Memory B cell (primary cell): ENCODE measurements at regions not wholly inside any gene's neighbourhood (a gene's known extent, or its start where the extent isn't known, plus 50 kb on each side); places are given as distances from the start of the nearest gene placed in this dataset.

Source experiments
- ATAC-seq: fragments of 150-1000 bp; cut with Tn5 transposase; 2 replicates; pipeline ENCODE4 v1.10.0; 2021; ENCODE audit warnings: low read depth, mild to moderate bottlenecking, moderate library complexity
- DNase-seq, 2 donors: peaks; one replicate each; pipeline ENCODE4 v3.0.0; 2022; ENCODE audit warnings: low spot score in 2 of 2
- H3K27ac Mint-ChIP-seq: one replicate; pipeline ENCODE4 v1.8.0; 2022; ENCODE audit warnings: mild to moderate bottlenecking, moderate library complexity, mixed read lengths
- H3K27me3 Mint-ChIP-seq: one replicate; pipeline ENCODE4 v1.8.0; 2022; ENCODE audit warnings: mixed read lengths
- H3K36me3 Mint-ChIP-seq: one replicate; pipeline ENCODE4 v1.8.0; 2022; ENCODE audit warnings: mild to moderate bottlenecking, mixed read lengths
- H3K4me1 Mint-ChIP-seq: one replicate; pipeline ENCODE4 v1.8.0; 2022; ENCODE audit warnings: mixed read lengths
- H3K4me3 Mint-ChIP-seq: one replicate; pipeline ENCODE4 v1.8.0; 2022; ENCODE audit warnings: mild to moderate bottlenecking, moderate library complexity, mixed read lengths
- H3K9me3 Mint-ChIP-seq: one replicate; pipeline ENCODE4 v1.8.0; 2022; ENCODE audit warnings: mixed read lengths

DNA sequence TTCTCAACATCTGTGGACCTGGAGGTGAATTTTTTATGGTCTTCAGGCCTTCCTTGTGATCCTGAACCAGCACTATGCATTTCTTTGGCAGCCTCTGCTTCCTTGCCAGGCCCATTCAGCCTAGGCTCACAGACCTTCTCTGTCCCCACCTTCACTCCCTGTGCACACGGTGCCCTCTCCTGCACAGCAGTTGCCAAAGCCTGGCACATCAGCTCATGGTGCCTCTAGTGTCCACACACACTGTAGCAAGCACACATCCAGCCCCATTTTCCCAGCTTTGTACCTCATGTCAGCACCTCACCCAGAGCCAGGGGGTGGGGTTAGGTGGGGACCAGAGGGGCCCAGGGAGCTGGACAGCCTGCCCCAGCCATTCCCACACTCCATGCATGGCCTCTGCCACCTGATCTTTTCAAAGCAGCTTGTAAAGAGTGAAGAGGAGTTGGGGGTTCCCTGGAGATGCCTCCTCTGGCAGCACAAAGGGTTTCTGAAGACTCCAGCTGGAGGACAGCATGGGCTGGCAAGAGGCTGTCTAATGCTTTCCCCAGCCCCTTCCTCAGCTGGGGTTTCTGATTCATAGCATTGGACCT, 57.9 kb upstream of the TMEM72 start:
- H3K27me3 Mint-ChIP-seq = peaks cover 2% of the 10 kb centered on the region
- H3K4me3 Mint-ChIP-seq = no peak overlapping the region
- no peak for DNase-seq
- no peaks in the 10 kb centered on the region for H3K4me1 Mint-ChIP-seq
- no peaks in the 10 kb centered on the region for H3K36me3 Mint-ChIP-seq
- H3K9me3 Mint-ChIP-seq = peaks cover 2% of the 10 kb centered on the region
- no peak for ATAC-seq
- H3K27ac Mint-ChIP-seq = no peak overlapping the region

DNA sequence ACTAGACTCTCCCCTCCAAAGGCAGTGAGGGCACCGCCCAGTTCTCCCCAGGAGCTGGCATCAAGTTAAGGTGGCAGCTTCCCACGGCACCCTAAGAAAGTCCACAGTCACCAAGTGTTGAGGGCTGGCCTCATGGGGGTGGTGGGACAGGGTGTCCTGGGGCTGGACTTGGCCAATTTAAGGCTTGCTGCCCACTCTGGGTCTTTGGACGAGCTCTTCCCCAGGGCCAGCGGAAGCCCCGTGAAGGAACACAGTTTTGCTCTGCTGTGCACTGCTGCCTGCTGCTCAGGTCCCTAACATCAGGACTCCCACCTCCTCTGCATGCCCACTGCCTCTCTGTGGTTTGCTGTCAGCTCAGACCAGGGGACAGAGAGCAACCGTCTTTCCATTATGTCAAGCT, 57.3 kb upstream of the TMEM72 start:
- no peak for ATAC-seq
- peaks cover 2% of the 10 kb centered on the region for H3K27me3 Mint-ChIP-seq
- no peaks in the 10 kb centered on the region for H3K4me1 Mint-ChIP-seq
- no peak for DNase-seq
- H3K36me3 Mint-ChIP-seq = no peaks in the 10 kb centered on the region
- H3K4me3 Mint-ChIP-seq = no peak overlapping the region
- peaks cover 2% of the 10 kb centered on the region for H3K9me3 Mint-ChIP-seq
- H3K27ac Mint-ChIP-seq = no peak overlapping the region

DNA sequence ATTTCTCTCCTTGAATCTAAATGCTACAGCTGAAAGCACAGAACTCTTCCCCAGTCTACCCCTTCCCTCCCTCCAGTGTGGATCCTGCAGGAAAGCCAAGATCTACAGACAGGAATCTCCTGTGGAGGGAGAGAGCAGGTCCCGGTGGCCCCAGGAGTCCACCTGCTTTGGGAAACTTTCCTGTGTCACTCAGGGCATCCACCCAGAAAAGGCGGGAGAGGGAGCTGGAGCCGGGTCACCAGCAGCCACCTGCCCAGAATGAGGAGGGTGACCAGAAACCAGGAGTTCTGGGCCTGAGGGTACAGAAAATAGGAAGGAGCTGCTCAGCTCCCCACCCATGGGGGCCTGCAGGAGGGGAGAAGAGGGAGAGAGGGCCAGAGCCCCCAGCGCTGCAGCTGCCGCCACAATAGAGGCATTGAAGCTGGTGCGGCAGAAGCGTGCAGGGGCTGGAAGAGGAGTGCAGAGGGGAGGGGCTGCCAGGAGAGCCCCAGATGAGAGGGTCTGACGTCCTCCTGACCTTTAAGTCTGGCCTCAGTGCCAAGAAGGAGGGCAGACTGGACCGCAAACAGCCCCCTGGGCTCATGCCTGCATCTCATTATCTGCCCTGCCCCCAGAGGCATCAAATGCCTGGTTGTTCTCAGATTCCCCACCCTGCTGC, 56.3 kb upstream of the TMEM72 start:
- no peak for DNase-seq
- H3K36me3 Mint-ChIP-seq = no peaks in the 10 kb centered on the region
- peaks cover 2% of the 10 kb centered on the region for H3K27me3 Mint-ChIP-seq
- H3K4me3 Mint-ChIP-seq = no peak overlapping the region
- ATAC-seq = no peak
- no peaks in the 10 kb centered on the region for H3K9me3 Mint-ChIP-seq
- H3K4me1 Mint-ChIP-seq = no peaks in the 10 kb centered on the region
- H3K27ac Mint-ChIP-seq = no peak overlapping the region

GRCh38 chr10:44856696-44857095, 54.4 kb upstream of the TMEM72 start:
- peaks cover 2% of the 10 kb centered on the region for H3K27me3 Mint-ChIP-seq
- no peaks in the 10 kb centered on the region for H3K4me1 Mint-ChIP-seq

GRCh38 chr10:44857363-44858016, 53.6 kb upstream of the TMEM72 start:
- ATAC-seq = peak; percentile 63
- H3K27ac Mint-ChIP-seq = no peak overlapping the region
- no peak overlapping the region for H3K4me3 Mint-ChIP-seq
- peaks cover 3% of the 10 kb centered on the region for H3K4me1 Mint-ChIP-seq
- DNase-seq = peak; percentile 32 to 56
- peaks cover 6% of the 10 kb centered on the region for H3K27me3 Mint-ChIP-seq
- H3K36me3 Mint-ChIP-seq = no peaks in the 10 kb centered on the region
- no peaks in the 10 kb centered on the region for H3K9me3 Mint-ChIP-seq

More at GRCh38 chr10:44856696-44857095, 54.4 kb upstream of the TMEM72 start:
- Mint-ChIP-seq H3K9me3 (no peaks in the 10 kb centered on the region), H3K36me3 (no peaks in the 10 kb centered on the region), H3K4me3 (no peak overlapping the region), H3K27ac (no peak overlapping the region)
- no peak for DNase-seq
- ATAC-seq = no peak

DNA sequence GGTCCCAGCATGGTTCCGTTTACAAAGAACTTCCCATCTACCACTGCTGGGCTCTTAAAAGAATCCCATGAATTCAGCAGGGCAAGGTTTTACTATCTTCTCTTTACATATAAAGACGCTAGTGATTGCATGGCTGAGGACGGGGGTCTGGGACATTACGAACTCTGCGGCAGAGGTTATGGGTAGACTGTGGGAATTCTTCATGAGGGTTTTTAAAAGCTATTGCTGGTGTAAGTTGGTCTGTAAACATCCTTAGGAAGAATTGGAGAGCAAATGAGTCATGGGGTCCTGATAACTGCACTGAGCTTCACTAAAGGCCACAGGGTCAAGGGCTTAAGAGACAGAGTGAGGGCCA, 53.1 kb upstream of the TMEM72 start:
- ATAC-seq = no peak
- Mint-ChIP-seq H3K27me3 (peaks cover 6% of the 10 kb centered on the region), H3K4me3 (no peak overlapping the region), H3K36me3 (no peaks in the 10 kb centered on the region), H3K27ac (no peak overlapping the region), H3K9me3 (no peaks in the 10 kb centered on the region), H3K4me1 (peaks cover 3% of the 10 kb centered on the region)
- no peak for DNase-seq

- no peak for DNase-seq
- Mint-ChIP-seq H3K4me3 (no peak overlapping the region), H3K27ac (no peak overlapping the region), H3K4me1 (peaks cover 7% of the 10 kb centered on the region), H3K27me3 (peaks cover 9% of the 10 kb centered on the region), H3K9me3 (no peaks in the 10 kb centered on the region), H3K36me3 (no peaks in the 10 kb centered on the region)
- ATAC-seq = no peak
Measured at GRCh38 chr10:44858988-44859387, 52.1 kb upstream of the TMEM72 start.

DNA sequence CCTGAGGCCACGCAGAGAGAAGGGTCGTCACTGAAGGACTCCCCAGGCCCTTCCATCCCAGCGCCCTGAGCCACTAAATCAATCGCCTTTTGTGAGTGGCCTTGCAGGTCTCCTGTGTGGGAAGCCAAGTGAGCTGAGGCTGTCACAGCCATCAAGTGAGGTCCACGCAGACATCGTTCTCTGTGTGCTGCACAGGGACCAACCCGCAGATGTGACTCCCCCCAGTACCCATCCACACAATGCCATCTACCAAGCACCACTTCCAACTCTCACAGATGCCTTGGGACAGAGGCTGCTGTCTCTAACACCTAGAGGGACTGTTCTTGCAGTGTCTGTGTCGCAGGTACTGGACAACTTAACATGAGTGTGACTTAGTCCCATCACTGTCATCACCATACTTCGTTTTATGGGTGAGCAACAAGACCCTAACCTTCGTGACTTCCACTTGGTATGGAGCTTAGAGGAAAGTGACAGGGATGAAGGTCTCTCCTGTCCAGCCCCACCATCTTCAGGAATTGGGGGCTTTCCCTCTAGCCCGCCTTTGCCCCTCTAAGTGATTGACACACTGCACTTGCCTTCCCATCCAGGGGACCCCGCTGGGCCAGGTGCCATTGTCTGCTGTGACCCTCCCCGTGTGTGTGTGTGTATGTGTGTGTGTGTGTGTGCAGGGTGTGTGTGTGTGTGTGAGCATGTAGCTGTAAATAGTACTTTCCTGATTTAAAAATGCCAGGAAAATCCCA, 51.4 kb upstream of the TMEM72 start:
- peaks cover 12% of the 10 kb centered on the region for H3K4me1 Mint-ChIP-seq
- H3K4me3 Mint-ChIP-seq = no peak overlapping the region
- H3K36me3 Mint-ChIP-seq = no peaks in the 10 kb centered on the region
- no peak overlapping the region for H3K27ac Mint-ChIP-seq
- H3K9me3 Mint-ChIP-seq = no peaks in the 10 kb centered on the region
- DNase-seq = no peak
- no peak for ATAC-seq
- H3K27me3 Mint-ChIP-seq = peaks cover 12% of the 10 kb centered on the region

- Mint-ChIP-seq H3K4me3 (no peak overlapping the region), H3K9me3 (no peaks in the 10 kb centered on the region), H3K4me1 (peaks cover 12% of the 10 kb centered on the region), H3K27ac (no peak overlapping the region), H3K36me3 (no peaks in the 10 kb centered on the region), H3K27me3 (peaks cover 16% of the 10 kb centered on the region)
- DNase-seq = no peak
- ATAC-seq = no peak
Measured at GRCh38 chr10:44860811-44861736, 50.1 kb upstream of the TMEM72 start.
